ENCODE measurements at regions not wholly inside any gene's neighbourhood (a gene's known extent, or its start where the extent isn't known, plus 50 kb on each side); places are given as distances from the start of the nearest gene placed in this dataset.
A peak's percentile ranks its signal among the peaks of the same experiment; 100 is the strongest.

DNA sequence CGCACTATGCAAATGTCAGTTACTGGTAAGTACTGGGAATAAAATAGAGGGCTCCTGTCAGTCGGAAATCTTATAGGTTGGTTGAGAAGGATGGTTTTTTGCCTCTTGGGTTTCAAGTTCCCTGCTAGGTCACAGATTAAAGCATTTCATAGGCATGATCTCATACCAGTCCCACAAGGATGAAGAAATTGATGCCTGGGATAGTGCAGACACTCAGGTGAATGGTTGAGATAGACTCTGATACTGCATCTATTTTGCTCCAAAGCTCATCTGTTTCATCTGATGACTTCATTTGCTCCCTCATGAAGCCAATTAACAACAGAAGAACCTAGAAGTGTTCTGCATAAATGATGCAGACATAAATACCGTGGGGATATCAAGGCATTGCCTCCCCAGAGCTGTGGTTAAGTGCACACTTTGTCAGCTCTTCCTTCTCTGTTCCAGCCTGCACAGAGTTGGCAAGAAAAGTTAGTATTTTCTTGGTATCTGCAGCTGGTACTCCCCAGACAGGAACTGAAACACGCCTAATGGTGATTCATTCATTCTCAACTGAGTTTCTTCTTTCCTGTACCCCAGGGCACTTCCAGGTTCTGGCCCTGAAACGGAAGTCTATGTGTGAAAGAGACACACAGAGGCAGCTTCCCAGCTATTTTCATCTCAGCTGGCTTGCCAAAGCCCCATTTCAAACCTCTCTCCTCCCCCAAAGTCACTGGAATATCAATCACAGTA is 418.3 kb upstream of the SALL1 start:
- peak; percentile 74 for DNase-seq

DNA sequence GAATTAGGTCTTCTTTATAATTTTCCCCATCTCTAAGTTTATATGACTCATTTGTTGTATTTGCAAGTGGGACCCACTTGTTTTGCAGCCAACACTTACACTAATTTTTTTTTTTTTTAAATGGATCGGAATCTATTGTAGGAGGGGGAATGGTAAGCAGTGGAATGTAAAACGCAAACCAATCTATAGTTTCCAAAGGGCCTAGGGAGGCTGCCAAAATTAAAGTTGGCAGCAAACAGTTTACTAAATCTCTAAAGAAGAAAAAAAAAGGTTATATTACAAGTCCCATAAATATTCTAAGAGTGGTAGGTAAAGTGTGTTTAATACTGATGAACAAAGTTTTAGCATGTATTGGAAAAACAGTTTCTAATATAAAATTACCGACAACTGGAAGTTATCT is 416.8 kb upstream of the SALL1 start:
- no peak for DNase-seq

DNA sequence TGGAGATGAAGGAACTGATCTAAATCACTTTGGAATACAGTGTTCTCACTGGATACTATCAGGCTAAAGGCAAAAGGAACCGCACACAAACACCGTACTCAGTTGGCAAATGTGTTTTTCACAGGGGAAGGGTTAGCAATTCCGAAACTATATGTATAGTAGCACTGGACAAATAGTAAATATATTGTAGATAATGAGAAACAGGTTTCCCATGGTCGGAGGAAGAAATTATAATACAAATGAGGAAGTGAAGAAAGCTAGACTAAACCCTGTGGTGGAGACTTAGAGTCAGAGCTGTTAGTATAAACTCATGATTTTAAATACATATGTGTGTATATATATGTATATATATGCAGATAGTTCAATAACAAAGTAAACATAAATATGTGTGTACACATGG is 414.1 kb upstream of the SALL1 start:
- no peak for DNase-seq

DNA sequence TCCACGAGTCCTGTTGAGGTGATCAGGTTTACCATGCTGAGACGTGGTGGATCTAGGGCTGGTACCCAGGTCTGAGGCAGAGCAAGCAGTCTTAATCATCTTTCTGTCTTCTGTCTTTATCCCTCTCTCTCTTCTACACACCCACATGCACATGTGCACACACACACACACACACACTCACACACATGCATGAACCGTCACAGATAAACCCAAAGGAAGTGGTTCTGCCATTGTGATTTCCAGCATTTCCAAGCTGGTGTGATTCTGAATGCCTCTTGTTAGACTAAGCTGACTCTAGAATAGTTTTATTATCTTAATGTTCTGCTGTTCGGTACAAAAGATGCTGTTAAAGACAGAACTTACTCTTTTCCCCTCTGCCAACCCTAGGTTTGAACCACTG is 411.8 kb upstream of the SALL1 start:
- no peak for DNase-seq

DNA sequence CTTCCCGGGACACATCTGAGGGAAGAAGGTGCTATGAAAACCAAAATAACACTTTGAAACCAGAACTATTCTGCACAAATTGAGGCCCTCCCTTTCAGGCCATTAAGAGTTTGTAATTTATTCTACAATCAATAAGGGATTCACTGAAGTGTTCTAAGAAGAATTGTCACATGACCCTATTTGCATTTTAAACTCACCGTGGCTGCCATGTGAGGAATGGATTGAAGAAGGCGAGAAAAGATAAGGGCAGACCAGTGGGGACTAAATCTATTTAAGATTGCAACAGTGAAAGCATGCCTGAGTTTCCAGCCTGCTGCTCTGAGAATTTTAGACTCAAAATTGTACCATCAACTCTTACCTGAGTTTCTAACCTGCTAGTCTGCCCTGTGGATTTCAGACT is 408.8 kb upstream of the SALL1 start:
- DNase-seq: no peak

DNA sequence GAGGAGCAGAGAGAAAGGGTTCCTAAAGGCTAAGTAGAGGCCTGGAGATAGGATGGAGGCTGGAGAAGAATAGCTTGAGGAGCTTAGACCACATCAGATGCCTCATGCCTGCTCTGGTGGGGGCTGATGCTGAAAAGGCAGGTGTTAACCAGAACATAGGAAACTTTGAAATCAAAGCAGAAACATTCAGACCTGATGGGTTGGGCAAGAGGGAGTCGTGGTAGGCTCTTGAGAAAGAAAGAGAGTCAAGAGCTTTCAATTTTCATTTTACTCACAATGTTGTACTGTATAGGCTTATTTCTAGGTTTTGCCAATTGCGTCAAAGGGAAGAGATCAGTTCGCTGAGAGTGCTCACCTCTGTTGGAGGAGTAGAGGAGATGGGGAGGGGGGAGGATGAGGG is 406.6 kb upstream of the SALL1 start:
- no peak for DNase-seq

DNA sequence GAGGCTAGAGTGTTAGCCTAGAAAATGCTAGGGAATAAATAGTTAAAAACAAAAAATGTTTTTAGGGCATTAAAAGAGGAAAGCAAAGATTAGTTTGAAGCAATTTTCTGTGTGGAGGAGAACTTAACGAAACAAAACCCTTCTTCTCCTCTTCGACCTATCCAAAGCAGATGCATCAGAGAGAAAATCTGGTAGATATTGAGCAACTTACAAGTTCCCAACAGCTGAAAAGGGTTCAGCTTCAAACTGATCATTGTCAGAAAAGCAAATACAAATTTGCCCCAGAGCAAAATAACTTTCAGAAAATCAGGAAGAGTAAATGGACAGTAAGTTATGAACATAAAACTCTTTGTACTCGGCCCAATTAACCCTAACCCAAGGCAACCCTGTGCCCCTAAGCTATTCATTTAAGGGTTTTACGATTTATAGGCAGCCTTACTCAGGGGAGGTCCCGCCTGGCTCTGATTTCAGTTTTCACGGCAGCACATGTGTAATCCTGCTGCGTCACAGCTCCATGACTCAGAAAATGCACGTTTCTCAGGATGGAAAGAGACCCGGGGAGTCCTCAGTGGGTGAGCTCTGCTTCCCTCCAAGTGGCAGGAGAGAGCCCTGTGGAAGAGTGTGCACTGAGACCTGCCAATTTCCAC is 405.7 kb upstream of the SALL1 start:
- no peak for DNase-seq

DNA sequence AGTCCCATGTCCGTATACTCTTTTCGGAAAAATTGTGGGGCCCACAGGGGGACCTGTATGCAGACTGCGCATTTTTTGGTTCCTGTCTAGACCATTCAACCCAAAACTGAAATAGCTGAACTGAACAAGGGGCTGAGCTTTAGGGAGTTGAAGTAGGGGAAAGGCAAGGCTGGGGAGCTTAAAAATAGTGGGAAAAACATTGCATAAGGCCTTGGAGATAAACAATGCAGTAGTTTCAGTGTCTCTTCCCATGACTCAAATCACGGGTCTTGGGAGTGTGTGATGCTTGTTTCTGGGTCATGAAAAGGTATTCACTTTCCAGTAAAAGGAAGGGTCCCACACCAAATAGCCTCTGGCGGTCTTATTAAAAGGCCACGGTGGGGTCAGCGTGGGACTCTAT is 402.8 kb upstream of the SALL1 start:
- no peak for DNase-seq

DNA sequence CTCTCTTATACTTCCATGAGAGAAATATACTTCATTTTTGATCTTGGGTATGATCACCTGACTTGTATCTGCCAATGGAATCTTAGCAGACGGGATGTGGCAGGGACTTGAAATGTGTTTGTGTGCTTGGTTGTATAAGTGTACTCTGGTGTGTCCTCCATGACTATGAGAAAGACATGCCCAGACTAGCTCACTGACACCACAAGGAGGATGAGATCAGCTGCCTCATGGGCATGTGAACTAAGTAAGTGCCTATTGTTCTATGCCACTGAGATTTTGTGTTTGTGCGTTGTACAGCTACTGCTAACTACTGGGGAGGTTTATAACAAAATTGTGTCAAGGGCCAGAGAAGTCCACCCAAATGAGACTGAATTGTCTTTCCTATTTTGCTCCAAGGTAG is 402.2 kb upstream of the SALL1 start:
- no peak for DNase-seq

DNA sequence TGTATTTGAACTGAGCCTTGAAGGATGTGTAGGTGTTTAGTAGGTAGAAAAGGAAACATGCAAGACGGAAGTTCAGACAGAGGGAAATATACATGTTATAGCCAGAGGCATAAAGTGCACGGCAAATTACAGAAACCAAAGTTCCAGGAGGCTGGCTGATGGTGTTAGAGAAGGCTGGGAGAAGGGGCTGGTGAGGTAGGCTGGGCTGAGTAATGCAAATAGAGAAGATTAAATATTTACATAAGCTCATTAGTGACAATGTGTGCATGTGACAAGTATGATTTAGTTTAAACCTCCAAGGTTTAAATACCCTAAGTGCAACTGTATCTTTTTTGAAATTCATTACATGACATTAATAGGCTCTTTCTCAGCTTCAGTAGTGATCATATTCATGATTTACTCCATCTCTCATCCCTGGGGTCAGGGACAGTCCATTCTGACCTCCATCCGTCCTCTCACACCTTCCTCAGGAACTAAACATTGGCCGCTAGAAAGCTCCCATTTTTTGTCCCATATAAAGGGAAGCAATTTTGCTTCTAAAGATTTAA is 399.8 kb upstream of the SALL1 start:
- no peak for DNase-seq

DNA sequence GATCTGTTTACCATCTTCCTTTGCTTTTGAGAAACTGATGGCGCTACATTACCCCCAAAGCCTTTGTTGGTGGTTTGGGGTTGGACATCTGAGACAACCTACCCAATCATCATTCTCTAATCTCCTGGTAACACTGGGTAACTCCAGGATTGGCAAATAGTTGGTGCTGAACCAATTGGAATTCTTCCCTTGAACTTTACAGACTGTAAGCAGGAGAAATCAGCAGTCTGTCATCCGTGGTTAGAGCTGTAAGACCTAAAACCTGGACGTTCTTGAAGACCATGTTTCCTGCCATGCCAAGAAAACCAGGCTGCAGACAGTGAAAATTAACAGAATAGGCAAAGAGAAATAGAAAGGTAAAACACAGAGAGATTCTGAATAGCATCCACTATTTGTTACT is 398.8 kb upstream of the SALL1 start:
- DNase-seq: no peak

DNA sequence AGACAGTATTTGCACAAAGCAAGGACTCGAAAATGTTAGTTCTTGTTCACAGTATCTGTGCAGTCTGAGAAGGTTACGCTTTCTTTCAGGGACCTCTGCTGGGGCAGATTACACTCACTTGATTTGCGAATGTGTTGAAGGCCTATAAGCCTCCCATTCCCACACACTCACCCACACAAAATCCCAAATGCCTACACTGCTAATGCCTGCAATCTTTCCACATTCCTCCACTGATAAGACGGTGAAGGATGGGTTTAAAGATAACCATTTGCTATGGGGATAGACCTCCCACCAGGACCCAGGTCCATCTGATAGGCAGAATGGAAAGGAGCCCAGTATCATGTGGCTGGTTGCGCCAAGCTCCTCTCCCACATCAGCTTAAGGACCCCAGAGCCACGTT is 394.9 kb upstream of the SALL1 start:
- DNase-seq: no peak

DNA sequence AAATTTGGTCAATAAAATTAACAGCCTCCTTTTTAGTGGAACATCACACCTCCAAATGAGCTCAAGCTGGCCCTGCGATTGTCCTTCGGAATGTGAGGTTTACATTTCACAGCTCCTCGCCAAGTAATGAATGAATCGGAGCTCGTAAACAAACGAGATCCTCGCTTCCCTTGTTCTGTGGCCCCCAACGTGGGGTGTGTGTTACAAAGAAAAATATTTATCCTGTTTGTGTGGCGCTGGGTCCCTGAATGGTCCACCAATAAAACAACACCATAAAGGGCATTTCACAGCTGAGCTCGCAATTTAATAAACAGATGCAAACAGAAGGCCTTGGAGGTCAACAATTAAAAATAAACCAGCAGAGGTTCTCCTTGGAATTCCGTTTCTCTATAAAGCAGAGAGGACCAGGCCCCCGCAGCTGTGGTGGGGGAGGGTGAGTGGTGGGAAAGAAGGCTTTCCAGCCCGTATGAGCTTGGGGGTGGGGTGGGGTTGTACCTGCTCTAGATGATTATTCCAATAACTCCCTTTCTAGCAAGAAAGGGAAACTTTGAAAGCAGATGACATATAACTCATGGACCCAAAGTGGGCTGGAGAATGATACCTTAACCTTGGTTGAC is 393.9 kb upstream of the SALL1 start:
- DNase-seq: no peak

DNA sequence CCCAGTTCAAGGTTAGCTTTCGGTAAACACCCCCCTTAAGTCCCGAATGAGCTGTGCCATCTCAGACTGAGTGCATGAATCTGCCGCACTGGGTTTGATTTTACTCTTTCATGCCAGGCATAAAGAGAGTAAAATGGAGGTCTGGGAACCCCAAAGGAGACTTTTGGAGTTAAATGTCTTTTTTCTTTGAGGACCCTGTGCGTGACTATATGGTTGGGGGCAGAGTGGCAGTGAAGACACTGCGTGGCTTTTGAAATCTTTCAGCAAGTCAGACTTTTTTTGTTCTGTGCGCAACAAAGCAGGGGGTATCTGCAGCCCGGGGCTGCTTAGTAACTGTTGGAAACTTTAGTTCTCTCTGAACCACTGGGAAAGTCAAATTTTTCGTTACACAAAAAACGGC is 392.9 kb upstream of the SALL1 start:
- DNase-seq: no peak

DNA sequence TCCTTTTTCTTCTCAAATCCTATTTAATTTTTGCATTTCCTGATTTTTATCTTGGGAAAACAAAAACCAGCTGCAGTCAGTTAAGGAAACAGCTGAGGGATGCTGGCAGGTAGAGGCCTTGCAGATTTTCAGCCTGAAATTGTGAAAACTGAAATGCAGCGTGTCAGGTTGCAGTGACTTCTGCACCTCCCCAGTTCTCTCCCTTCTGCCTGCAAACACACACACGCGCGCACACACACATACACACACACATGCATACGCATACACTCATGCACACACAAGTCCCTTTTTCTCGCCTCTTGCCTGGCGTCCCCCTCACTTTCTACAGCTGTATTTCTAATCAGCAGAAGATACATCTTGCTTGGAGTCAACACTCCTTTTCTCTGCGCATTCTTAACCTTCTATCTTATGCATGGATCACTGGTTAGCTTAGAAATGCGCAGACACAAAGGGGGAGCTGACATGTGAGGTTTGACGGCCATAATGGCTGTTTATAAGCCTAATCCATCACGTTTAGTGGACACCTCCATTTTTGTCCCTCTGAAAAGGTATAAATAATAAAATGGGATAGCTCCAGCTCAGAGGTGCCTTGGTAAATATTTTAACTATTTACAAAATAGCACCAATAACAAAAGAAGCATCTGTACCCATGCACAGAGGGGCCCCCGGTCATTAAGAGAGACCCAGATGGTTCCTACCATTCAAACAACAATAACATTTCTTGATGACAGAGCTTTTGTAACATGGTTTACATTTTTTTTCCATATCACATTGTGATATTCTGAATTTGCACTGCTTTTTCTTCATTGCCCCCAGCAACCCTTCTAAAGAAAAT is 392.1 kb upstream of the SALL1 start:
- DNase-seq: no peak

DNA sequence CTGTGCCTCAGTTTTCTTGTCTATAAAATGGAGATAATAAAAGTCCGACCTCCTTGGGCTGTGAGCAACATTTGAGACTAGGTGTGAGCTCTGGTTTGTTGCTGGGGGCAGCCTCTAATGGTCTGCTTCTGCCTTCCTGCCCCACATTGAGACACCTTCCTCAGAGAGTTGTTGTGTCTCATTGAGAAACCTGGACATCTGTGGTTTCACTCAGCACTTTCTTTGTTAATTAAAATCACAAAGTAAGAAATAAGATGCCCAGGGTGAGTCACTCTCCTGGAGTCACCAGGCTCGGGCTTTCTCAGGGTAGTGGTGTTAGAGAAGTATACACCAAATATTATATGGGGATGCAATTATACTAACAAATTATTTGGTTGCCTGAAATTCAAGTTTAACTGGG is 389.2 kb upstream of the SALL1 start:
- DNase-seq: peak; percentile 40

DNA sequence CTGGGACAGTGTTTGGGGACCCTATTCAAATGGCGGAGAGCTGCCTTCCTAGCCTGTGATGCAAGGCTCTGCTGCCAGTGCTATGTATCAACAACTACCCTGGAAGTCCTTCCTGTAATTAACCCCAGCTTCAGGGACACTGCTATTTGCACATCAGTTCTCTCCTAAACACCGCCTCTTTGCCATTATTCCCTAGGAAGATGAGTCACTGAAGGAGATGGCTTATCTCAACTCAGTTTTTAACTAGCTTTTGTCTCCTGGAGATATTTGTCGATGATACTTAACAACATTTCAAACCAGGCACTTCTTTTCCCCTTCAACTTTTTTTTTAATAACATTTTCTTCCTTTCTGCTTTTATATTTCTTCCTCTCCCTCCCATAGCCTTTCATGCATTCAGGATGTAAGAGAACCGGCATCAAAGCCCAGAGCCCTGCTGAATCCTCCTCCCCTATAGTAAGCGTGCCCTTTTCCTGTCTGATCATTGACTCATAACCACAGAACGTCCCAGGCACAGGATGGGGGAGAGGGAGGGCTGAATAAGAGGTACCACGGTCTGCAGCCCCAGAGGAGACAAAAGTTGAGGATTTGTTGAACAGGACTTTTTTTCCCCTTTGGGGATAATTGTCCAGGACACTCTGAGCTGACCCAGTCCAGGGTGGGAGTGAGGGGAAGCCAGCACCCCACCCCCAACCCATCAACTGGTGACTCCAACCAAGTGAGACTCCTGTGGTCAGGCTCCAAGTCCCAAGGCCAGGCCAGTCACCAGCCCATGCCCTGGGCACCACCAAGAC is 387.8 kb upstream of the SALL1 start:
- peak; percentile 35 for DNase-seq

DNA sequence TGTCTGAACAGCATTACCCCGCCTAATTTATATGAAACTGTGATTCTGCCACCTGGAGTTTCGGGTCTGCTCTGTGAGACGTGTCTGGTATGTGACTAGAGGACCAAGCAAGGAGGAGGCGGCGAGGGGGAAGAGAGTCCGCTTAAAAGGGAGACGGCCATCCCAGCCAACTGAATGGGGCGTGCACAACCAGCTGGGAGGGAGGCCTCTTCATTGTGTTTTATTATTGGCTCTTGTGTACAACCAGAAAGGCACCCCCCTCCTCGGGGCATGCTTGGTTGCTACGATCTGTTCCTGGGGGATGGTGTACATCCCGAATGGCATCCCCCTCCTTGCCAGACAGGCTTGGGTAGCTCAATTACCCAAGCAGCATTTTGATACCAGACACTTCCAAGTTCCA is 384.5 kb upstream of the SALL1 start:
- peak; percentile 61 for DNase-seq

DNA sequence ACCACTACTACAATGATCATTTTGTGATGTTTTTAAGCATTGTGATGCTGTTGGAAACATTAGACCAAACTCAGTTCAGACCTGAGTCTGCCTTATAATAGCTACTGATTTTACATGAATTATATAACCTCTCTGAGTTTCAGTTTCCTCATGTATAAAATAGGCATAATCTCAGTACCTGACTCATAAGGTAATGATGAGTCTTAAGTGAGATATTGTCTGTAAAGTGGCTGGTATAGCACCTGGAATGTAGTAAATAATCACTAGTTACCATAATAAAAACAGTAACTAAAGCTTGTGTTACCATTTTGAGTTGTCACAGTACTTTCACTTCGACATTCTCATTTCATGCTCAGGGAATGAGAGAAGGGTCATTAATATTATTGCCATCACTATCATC is 381.5 kb upstream of the SALL1 start:
- no peak for DNase-seq

DNA sequence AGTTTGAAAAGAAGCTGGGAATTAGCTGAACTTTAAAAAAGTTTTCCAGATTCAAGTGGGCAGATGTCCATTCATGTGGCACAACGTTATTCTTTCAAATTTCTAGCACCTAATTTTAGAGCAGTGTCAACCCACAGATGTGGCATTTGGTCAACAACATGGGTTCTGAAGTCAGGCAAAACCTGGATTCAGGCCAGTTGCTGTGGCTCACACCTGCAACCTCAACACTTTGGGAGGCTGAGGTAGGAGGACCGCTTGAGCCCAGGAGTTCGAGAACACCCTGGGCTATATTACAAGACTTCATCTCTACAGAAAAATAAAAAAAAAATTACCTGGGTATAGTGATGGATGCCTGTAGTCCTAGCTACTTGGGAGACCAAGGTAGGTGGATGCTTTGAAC is 380.2 kb upstream of the SALL1 start:
- DNase-seq: peak; percentile 51

DNA sequence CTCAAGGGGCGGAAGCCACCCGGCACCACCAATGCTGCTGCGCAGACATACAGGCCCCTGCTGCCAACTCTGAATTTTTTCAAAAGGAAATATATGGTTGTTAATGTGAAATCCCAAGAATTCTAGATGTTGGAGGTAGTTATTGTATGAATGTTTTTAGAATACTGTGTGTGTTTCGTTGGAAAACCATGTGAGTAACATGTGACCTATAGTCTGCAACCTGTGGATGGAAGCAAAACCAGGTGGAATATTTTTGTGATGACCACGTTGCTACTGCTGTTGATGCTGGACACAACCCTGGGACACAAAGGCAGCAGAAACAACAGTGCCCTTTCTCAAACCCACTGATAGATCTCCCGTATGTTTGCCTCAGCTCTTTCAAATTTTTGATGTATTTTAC is 376.3 kb upstream of the SALL1 start:
- DNase-seq: no peak

DNA sequence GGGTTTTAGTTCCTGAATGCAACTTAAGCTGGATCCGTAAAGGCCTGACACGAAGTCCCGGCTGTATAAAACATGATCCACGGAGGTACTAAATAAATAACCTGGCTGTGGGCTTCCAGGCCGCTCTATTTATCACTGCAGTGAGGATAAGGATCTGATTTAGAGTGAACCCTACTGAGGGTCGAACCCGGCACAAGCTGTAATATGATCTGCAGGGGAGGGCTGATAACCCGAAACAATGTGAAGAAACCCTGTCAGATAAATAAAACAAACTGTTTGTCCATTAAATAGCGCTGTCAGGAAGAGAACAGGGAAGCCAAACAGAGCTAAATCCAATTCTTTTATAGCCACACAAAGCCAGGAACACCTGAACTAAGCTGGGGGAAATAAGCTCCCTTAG is 375.6 kb upstream of the SALL1 start:
- no peak for DNase-seq
